ENCODE measurements at regions not wholly inside any gene's neighbourhood (a gene's known extent, or its start where the extent isn't known, plus 50 kb on each side); places are given as distances from the start of the nearest gene placed in this dataset.

- Histone ChIP-seq H3K36me3 (ENCODE audit: low read length) (no peaks in the 10 kb centered on the region), H4K20me1 (ENCODE audit: low read depth, low read length) (no peaks in the 10 kb centered on the region), H3K9ac (ENCODE audit: low read length) (no peak overlapping the region), H3F3A (ENCODE audit: insufficient read depth) (no peaks in the 10 kb centered on the region), H3K9me3 (ENCODE audit: insufficient read depth, low read length) (no peaks in the 10 kb centered on the region), H3K4me2 (ENCODE audit: low read depth, low read length, poor library complexity, severe bottlenecking) (no peak overlapping the region), H2AFZ (ENCODE audit: low read depth, low read length, severe bottlenecking) (no peak overlapping the region), H3K9me2 (replicated peaks; ENCODE audit: insufficient read depth, low read length) (no peaks in the 10 kb centered on the region), H3K27me3 (ENCODE audit: low read length) (no peaks in the 10 kb centered on the region), H3K27ac (ENCODE audit: low read depth, low read length) (no peak overlapping the region), H3K79me2 (ENCODE audit: insufficient read depth, low read length) (no peaks in the 10 kb centered on the region), H3K4me3 (ENCODE audit: insufficient read depth, low read length, poor library complexity, severe bottlenecking) (no peak overlapping the region)
- TF ChIP-seq EZH2phosphoT487 (conservative IDR thresholded peaks at IDR 0.05; ENCODE audit: low read length) = no peak
- TF ChIP-seq, protein P1, sequence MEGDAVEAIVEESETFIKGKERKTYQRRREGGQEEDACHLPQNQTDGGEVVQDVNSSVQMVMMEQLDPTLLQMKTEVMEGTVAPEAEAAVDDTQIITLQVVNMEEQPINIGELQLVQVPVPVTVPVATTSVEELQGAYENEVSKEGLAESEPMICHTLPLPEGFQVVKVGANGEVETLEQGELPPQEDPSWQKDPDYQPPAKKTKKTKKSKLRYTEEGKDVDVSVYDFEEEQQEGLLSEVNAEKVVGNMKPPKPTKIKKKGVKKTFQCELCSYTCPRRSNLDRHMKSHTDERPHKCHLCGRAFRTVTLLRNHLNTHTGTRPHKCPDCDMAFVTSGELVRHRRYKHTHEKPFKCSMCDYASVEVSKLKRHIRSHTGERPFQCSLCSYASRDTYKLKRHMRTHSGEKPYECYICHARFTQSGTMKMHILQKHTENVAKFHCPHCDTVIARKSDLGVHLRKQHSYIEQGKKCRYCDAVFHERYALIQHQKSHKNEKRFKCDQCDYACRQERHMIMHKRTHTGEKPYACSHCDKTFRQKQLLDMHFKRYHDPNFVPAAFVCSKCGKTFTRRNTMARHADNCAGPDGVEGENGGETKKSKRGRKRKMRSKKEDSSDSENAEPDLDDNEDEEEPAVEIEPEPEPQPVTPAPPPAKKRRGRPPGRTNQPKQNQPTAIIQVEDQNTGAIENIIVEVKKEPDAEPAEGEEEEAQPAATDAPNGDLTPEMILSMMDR (IDR thresholded peaks at IDR 0.05; ENCODE audit: insufficient read depth, low read length, poor library complexity, severe bottlenecking) = no peak
Measured at GRCh38 chr4:148810461-148810860, 368.2 kb upstream of the NR3C2 start.

DNA sequence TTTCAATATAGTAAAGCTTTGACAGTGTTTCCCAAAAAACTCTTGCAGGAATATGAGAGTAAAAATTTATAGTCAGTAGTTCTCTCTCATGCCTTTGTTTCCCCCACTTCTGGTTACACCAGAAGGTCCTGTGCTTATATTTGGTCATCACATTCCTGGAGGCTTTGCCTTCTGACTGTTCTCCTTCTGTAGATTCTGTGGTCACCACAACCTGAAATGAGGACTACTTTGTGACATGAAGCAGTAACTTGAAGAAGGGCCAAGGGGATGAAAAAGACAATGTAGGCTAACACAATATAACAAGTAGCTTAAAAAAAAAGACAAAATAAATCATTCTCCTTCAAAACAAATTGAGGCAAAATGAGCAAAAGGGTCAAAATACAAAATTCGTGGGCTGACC, 366.2 kb upstream of the NR3C2 start:
- no peaks in the 10 kb centered on the region for H3K36me3 ChIP-seq (ENCODE audit: low read length)
- no peak for TF ChIP-seq EZH2phosphoT487 (conservative IDR thresholded peaks at IDR 0.05; ENCODE audit: low read length)
- TF ChIP-seq, protein P1 (IDR thresholded peaks at IDR 0.05; ENCODE audit: insufficient read depth, low read length, poor library complexity, severe bottlenecking) = no peak
- no peaks in the 10 kb centered on the region for H3K27me3 ChIP-seq (ENCODE audit: low read length)
- H3K4me3 ChIP-seq (ENCODE audit: insufficient read depth, low read length, poor library complexity, severe bottlenecking) = no peak overlapping the region
- no peak overlapping the region for H3K9ac ChIP-seq (ENCODE audit: low read length)
- H3K9me3 ChIP-seq (ENCODE audit: insufficient read depth, low read length) = no peaks in the 10 kb centered on the region
- no peaks in the 10 kb centered on the region for H3F3A ChIP-seq (ENCODE audit: insufficient read depth)
- no peaks in the 10 kb centered on the region for H3K9me2 ChIP-seq (replicated peaks; ENCODE audit: insufficient read depth, low read length)
- H3K4me2 ChIP-seq (ENCODE audit: low read depth, low read length, poor library complexity, severe bottlenecking) = no peak overlapping the region
- no peaks in the 10 kb centered on the region for H3K79me2 ChIP-seq (ENCODE audit: insufficient read depth, low read length)
- no peak overlapping the region for H3K27ac ChIP-seq (ENCODE audit: low read depth, low read length)
- no peak overlapping the region for H2AFZ ChIP-seq (ENCODE audit: low read depth, low read length, severe bottlenecking)
- H4K20me1 ChIP-seq (ENCODE audit: low read depth, low read length) = no peaks in the 10 kb centered on the region

DNA sequence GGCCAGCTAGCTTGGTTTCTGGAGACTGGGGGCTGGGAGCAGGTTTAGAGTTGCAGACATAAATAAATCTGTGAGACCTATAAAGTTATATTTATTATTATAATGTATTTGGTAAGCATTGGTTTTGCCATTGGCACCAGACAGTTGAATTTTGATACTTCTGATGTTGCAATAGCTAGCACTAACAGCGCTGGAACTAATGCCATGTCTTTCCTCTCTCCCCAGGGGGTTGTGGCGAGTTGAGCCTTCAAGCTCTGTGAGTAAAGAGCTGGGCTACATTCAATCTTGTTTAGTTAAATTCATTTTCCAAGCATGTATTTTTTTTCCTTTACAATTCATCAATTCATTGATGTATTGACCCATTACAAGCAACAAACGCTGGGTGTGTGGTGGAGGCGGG, 358.7 kb upstream of the NR3C2 start:
- Histone ChIP-seq H3K9me3 (ENCODE audit: insufficient read depth, low read length) (no peaks in the 10 kb centered on the region), H3K79me2 (ENCODE audit: insufficient read depth, low read length) (no peaks in the 10 kb centered on the region), H3K4me3 (ENCODE audit: insufficient read depth, low read length, poor library complexity, severe bottlenecking) (no peak overlapping the region), H4K20me1 (ENCODE audit: low read depth, low read length) (no peaks in the 10 kb centered on the region), H3K36me3 (ENCODE audit: low read length) (no peaks in the 10 kb centered on the region), H3K27ac (ENCODE audit: low read depth, low read length) (no peak overlapping the region), H3K9ac (ENCODE audit: low read length) (no peak overlapping the region), H3K9me2 (replicated peaks; ENCODE audit: insufficient read depth, low read length) (no peaks in the 10 kb centered on the region), H3K4me2 (ENCODE audit: low read depth, low read length, poor library complexity, severe bottlenecking) (no peak overlapping the region), H3K27me3 (ENCODE audit: low read length) (no peaks in the 10 kb centered on the region; the same call in 1 of the 2 replicates), H2AFZ (ENCODE audit: low read depth, low read length, severe bottlenecking) (no peak overlapping the region), H3F3A (ENCODE audit: insufficient read depth) (no peaks in the 10 kb centered on the region)
- no peak for TF ChIP-seq EZH2phosphoT487 (conservative IDR thresholded peaks at IDR 0.05; ENCODE audit: low read length)
- TF ChIP-seq, protein P1 (IDR thresholded peaks at IDR 0.05; ENCODE audit: insufficient read depth, low read length, poor library complexity, severe bottlenecking) = no peak
